Loucy (cell line): ENCODE measurements at regions not wholly inside any gene's neighbourhood (a gene's known extent, or its start where the extent isn't known, plus 50 kb on each side); places are given as distances from the start of the nearest gene placed in this dataset.

Experiments used
- EZH2phosphoT487 ChIP-seq: fragments of 200-600 bp; IDR thresholded peaks from 2 replicates; pipeline ENCODE4 v1.6.1; 2018; ENCODE audit warnings: antibody characterized with exemption, mild to moderate bottlenecking, moderate library complexity, borderline replicate concordance
- TF ChIP-seq, protein P1 (sequence below): fragments of 200-600 bp; sonication (generic); conservative IDR thresholded peaks from 2 replicates; pipeline ENCODE4 v1.5.1; 2014; ENCODE audit warnings: mild to moderate bottlenecking, antibody characterized with exemption, low read length

DNA sequence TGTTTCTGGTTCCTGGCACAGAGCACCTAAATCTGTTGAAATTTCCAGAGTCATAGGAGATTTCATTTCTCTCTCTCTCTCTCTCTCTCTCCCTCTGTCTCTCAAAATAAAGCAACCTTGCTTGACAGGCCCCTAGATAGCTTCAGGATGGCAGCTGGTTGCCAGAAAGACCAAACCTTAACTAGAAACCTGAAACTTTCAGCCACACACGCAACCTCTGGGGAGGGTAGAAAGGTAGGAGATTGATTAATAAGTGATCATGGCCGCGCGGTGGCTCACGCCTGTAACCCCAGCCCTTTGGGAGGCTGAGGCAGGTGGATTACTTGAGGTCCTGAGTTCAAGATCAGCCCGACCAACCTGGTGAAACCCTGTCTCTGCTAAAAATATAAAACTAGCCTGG, 1885.4 kb upstream of the CELF4 start:
- TF ChIP-seq, protein P1, sequence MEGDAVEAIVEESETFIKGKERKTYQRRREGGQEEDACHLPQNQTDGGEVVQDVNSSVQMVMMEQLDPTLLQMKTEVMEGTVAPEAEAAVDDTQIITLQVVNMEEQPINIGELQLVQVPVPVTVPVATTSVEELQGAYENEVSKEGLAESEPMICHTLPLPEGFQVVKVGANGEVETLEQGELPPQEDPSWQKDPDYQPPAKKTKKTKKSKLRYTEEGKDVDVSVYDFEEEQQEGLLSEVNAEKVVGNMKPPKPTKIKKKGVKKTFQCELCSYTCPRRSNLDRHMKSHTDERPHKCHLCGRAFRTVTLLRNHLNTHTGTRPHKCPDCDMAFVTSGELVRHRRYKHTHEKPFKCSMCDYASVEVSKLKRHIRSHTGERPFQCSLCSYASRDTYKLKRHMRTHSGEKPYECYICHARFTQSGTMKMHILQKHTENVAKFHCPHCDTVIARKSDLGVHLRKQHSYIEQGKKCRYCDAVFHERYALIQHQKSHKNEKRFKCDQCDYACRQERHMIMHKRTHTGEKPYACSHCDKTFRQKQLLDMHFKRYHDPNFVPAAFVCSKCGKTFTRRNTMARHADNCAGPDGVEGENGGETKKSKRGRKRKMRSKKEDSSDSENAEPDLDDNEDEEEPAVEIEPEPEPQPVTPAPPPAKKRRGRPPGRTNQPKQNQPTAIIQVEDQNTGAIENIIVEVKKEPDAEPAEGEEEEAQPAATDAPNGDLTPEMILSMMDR, result no peak
- TF ChIP-seq EZH2phosphoT487, result no peak
